PC-9 (cell line): ENCODE measurements at regions not wholly inside any gene's neighbourhood (a gene's known extent, or its start where the extent isn't known, plus 50 kb on each side); places are given as distances from the start of the nearest gene placed in this dataset.

ENCODE experiments used
- BruUV-seq: library from RNA; stranded (reverse); fragments of 400-500 nt; replicated peaks from 2 replicates; lab custom pipeline; 2021; lab: Mats Ljungman, UMichigan
- CTCF ChIA-PET: fragments of 300-600 bp; sonication (Branson Sonifier 250); formaldehyde crosslinking; loops from one replicate; lab custom pipeline; 2022; ENCODE audit warnings: antibody characterized with exemption; lab: Charles Lee
- POLR2A ChIA-PET: fragments of 300-600 bp; sonication (Branson Sonifier 250); formaldehyde crosslinking; loops from one replicate; lab custom pipeline; 2022; ENCODE audit warnings: antibody characterized with exemption; ENCODE audit not compliant: unreplicated experiment; lab: Charles Lee
- DNase-seq, 2 experiments: peaks; one replicate each; pipeline versions ENCODE4 v3.0.0 to v3.0.0-alpha.2; 2015 to 2022; ENCODE audit warnings: mixed read lengths in 1 of 2
- H2AFZ ChIP-seq: fragments of 200-600 bp; sonication (generic); 2 replicates; pipeline ENCODE4 v1.8.1; 2017; ENCODE audit warnings: antibody characterized with exemption
- H3F3A ChIP-seq: fragments of 200-600 bp; sonication (generic); 2 replicates; pipeline ENCODE4 v1.8.1; 2017; ENCODE audit warnings: antibody characterized with exemption, mild to moderate bottlenecking, low read depth; ENCODE audit not compliant: insufficient read depth
- H3K27ac ChIP-seq: fragments of 200-600 bp; sonication (generic); 2 replicates; pipeline ENCODE4 v1.6.1; 2016; ENCODE audit warnings: mixed run types
- H3K27me3 ChIP-seq: fragments of 200-600 bp; sonication (generic); 2 replicates; pipeline ENCODE4 v1.6.1; 2016; ENCODE audit warnings: low read depth, mixed run types; ENCODE audit not compliant: insufficient read depth
- H3K36me3 ChIP-seq: fragments of 200-600 bp; sonication (generic); 2 replicates; pipeline ENCODE4 v1.6.1; 2016; ENCODE audit warnings: low read depth, mixed run types
- H3K4me1 ChIP-seq: fragments of 200-600 bp; sonication (generic); replicated peaks from 2 replicates; pipeline ENCODE4 v1.6.1; 2016; ENCODE audit warnings: mixed run types; ENCODE audit not compliant: insufficient read depth
- H3K4me2 ChIP-seq: fragments of 200-600 bp; sonication (generic); 2 replicates; pipeline ENCODE4 v1.6.1; 2017; ENCODE audit warnings: mixed run types
- H3K4me3 ChIP-seq: fragments of 200-600 bp; sonication (generic); 2 replicates; pipeline ENCODE4 v1.6.1; 2016; ENCODE audit warnings: mixed run types
- H3K79me2 ChIP-seq: fragments of 200-600 bp; sonication (generic); 2 replicates; pipeline ENCODE4 v1.6.1; 2017; ENCODE audit warnings: low read depth, mixed run types
- H3K9me2 ChIP-seq: fragments of 200-600 bp; sonication (generic); 2 replicates; pipeline ENCODE4 v1.8.1; 2017; ENCODE audit warnings: mild to moderate bottlenecking; ENCODE audit not compliant: insufficient read depth
- H3K9me3 ChIP-seq: fragments of 200-600 bp; sonication (generic); 2 replicates; pipeline ENCODE4 v1.8.1; 2016; ENCODE audit warnings: low read depth; ENCODE audit not compliant: insufficient read depth
- H4K20me1 ChIP-seq: fragments of 200-600 bp; sonication (generic); 2 replicates; pipeline ENCODE4 v1.8.1; 2017; ENCODE audit not compliant: insufficient read depth
- EZH2 ChIP-seq: fragments of 200-600 bp; sonication (generic); IDR thresholded peaks from 2 replicates; pipeline ENCODE4 v1.8.0; 2017; ENCODE audit warnings: antibody characterized with exemption, low read depth
- intact Hi-C: fragments of 100-400 bp; cut with micrococcal nuclease; formaldehyde crosslinking; loops from one replicate; pipeline ENCODE4 v1.10.0; 2022; ENCODE audit not compliant: unreplicated experiment
- TF ChIP-seq, protein P1 (sequence below): fragments of 200-600 bp; sonication (generic); conservative IDR thresholded peaks from 2 replicates; pipeline ENCODE4 v1.6.1; 2017; ENCODE audit warnings: mixed run types, antibody characterized with exemption, mild to moderate bottlenecking, moderate library complexity

DNA sequence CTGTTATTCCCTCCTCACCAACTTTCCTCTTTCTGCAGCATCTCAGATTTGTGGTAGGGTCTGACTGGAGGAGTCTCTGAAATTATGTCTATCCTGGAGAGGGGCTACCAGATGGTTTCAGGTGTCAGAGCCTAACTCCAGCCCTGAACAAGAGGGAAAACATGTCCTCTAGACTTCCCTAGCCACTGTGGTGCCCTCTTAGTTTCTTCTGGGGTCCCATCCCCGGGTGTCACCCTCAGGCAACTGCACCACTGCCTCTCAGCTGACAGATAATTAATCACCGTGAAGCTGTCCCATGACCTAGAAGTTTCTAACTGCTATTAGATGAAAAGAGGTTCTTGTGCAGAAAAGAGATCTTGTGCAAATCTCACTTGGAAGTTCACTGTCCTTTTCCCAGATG, 95.1 kb upstream of the CELF4 start:
- no TSS peak for BruUV-seq
- no peaks in the 10 kb centered on the region for H3K79me2 ChIP-seq
- H3K4me2 ChIP-seq = no peak overlapping the region
- ChIA-PET POLR2A (no interaction called here), CTCF (no interaction called here)
- H2AFZ ChIP-seq = no peak overlapping the region
- no peak overlapping the region for H3K4me3 ChIP-seq
- no peaks in the 10 kb centered on the region for H3K4me1 ChIP-seq
- no peaks in the 10 kb centered on the region for H3K36me3 ChIP-seq
- no peaks in the 10 kb centered on the region for H3K27me3 ChIP-seq
- no peaks in the 10 kb centered on the region for H4K20me1 ChIP-seq
- no peaks in the 10 kb centered on the region for H3F3A ChIP-seq
- TF ChIP-seq, protein P1, sequence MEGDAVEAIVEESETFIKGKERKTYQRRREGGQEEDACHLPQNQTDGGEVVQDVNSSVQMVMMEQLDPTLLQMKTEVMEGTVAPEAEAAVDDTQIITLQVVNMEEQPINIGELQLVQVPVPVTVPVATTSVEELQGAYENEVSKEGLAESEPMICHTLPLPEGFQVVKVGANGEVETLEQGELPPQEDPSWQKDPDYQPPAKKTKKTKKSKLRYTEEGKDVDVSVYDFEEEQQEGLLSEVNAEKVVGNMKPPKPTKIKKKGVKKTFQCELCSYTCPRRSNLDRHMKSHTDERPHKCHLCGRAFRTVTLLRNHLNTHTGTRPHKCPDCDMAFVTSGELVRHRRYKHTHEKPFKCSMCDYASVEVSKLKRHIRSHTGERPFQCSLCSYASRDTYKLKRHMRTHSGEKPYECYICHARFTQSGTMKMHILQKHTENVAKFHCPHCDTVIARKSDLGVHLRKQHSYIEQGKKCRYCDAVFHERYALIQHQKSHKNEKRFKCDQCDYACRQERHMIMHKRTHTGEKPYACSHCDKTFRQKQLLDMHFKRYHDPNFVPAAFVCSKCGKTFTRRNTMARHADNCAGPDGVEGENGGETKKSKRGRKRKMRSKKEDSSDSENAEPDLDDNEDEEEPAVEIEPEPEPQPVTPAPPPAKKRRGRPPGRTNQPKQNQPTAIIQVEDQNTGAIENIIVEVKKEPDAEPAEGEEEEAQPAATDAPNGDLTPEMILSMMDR = no peak
- TF ChIP-seq EZH2 = no peak
- intact Hi-C loops = no loop called here
- DNase-seq = no peak
- no peak overlapping the region for H3K27ac ChIP-seq
- H3K9me2 ChIP-seq = no peaks in the 10 kb centered on the region
- H3K9me3 ChIP-seq = no peaks in the 10 kb centered on the region

DNA sequence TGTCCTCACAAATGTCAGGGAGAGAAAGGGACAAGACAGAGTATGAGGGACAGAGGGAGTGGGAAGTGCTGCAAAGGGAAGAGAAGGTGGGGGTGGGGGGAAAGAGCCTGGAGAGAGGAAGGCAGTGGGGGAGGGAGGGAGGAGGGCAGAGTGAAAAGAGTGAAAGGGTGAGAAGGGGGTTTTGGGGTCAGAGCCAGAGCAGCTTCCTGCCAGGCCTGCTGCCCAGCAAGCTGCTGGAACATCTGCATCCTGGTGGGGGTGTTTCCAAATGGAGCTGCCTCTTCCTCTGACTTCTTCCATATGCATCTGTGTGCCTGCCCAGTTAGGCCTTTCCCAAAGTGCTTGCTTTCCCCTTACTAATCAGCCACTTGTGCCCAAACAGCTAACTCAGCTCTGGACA, 94.3 kb upstream of the CELF4 start:
- Histone ChIP-seq H3K27me3 (no peaks in the 10 kb centered on the region), H3K36me3 (no peaks in the 10 kb centered on the region), H2AFZ (no peak overlapping the region), H3K79me2 (no peaks in the 10 kb centered on the region), H3K4me1 (no peaks in the 10 kb centered on the region), H3K27ac (no peak overlapping the region), H3K4me3 (no peak overlapping the region), H3K4me2 (no peak overlapping the region), H3K9me2 (no peaks in the 10 kb centered on the region), H3F3A (no peaks in the 10 kb centered on the region), H4K20me1 (no peaks in the 10 kb centered on the region), H3K9me3 (no peaks in the 10 kb centered on the region)
- POLR2A ChIA-PET = no interaction called here
- TF ChIP-seq, protein P1 = no peak
- no peak for TF ChIP-seq EZH2
- DNase-seq = no peak
- intact Hi-C loops = no loop called here
- CTCF ChIA-PET = no interaction called here
- BruUV-seq = no TSS peak

DNA sequence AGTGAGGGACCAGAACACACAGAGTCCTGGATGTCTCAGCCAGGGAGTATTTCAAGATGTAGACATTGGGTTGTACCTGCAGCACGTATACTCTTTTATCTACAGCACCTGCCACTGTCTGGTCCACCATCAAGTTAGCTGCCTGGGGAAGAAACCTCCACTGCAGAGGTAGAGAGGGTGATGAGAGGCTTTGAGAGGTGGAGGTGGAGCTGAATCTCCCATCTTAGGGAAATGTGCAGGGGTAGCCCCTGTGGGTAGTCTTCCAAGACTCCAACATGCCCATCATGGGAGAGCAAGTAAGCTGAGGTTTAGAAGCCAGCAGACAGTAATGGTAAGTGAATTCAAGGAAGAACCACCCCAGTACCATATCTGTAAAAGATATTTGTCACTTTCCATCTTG, 93.3 kb upstream of the CELF4 start:
- Histone ChIP-seq H3K36me3 (no peaks in the 10 kb centered on the region), H3K4me1 (no peaks in the 10 kb centered on the region), H3F3A (no peaks in the 10 kb centered on the region), H3K4me2 (no peak overlapping the region), H3K27me3 (no peaks in the 10 kb centered on the region), H3K27ac (no peak overlapping the region), H2AFZ (no peak overlapping the region), H3K9me2 (no peaks in the 10 kb centered on the region), H3K4me3 (no peak overlapping the region), H3K79me2 (no peaks in the 10 kb centered on the region), H4K20me1 (no peaks in the 10 kb centered on the region), H3K9me3 (no peaks in the 10 kb centered on the region)
- TF ChIP-seq, protein P1 = no peak
- no peak for TF ChIP-seq EZH2
- intact Hi-C loops = no loop called here
- BruUV-seq = no TSS peak
- DNase-seq = no peak
- POLR2A ChIA-PET = no interaction called here
- CTCF ChIA-PET = no interaction called here
